Heart left ventricle (tissue), 13 donors: ENCODE measurements at regions not wholly inside any gene's neighbourhood (a gene's known extent, or its start where the extent isn't known, plus 50 kb on each side); places are given as distances from the start of the nearest gene placed in this dataset.

ENCODE experiments used
- POLR2A ChIP-seq, 2 donors: fragments of 450-650 bp; IDR thresholded peaks; one replicate each; pipeline ENCODE4 v1.6.1; 2017; ENCODE audit warnings: antibody characterized with exemption in 2 of 2, mild to moderate bottlenecking in 2 of 2, moderate library complexity in 2 of 2
- TF ChIP-seq, protein P1 (sequence below), 12 donors: fragments of 200-600 bp; sonication (generic) in 4 of 12; IDR thresholded peaks; one replicate each; pipeline versions ENCODE4 v1.5.0 to v1.8.0; 2018 to 2022; ENCODE audit warnings: antibody characterized with exemption in 12 of 12, mild to moderate bottlenecking in 5 of 12
- donor health status: ischemic (EF 13 %, LVEDD 7.1; RV severe dilation, severe dysfunction).
- donor health status: DM: no; HTN: yes; CAD: no.
- donor health status: DM: no; HTN: no; CAD: no.
- donor health status: ischemic (EF 25% LVEDD 6.9; RV normal size, moderate dysfunction).
- donor health status: ischemic (EF 25% LVEDD 5.7; RV mildly dilated, moderate dysfunction).
- donor health status: ischemic (EF 35%, LVEDD 5.7; RV mildly dilated, moderate dysfunction).
- donor health status: nonischemic (EF 11% LVEDD 7.7; RV severe dilation, severe dysfunction).
- donor health status: DM: yes; HTN: yes; CAD: no.
- donor health status: PGD.
- donor health status: ischemic (EF 29% LVEDD 5.4; RV normal size, mild dysfunction).
- donor health status: nonischemic (EF 23%, LVEDD 6.1; RV moderate dilation, normal function).

- TF ChIP-seq, protein P1, sequence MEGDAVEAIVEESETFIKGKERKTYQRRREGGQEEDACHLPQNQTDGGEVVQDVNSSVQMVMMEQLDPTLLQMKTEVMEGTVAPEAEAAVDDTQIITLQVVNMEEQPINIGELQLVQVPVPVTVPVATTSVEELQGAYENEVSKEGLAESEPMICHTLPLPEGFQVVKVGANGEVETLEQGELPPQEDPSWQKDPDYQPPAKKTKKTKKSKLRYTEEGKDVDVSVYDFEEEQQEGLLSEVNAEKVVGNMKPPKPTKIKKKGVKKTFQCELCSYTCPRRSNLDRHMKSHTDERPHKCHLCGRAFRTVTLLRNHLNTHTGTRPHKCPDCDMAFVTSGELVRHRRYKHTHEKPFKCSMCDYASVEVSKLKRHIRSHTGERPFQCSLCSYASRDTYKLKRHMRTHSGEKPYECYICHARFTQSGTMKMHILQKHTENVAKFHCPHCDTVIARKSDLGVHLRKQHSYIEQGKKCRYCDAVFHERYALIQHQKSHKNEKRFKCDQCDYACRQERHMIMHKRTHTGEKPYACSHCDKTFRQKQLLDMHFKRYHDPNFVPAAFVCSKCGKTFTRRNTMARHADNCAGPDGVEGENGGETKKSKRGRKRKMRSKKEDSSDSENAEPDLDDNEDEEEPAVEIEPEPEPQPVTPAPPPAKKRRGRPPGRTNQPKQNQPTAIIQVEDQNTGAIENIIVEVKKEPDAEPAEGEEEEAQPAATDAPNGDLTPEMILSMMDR (IDR thresholded peaks at IDR 0.05): no peak
- TF ChIP-seq POLR2A (IDR thresholded peaks at IDR 0.05): no peak
Observed at GRCh38 chr2:58483307-58483706, 242.2 kb upstream of the FANCL start.
